Smooth muscle cell (in vitro differentiated cells): ENCODE measurements at regions not wholly inside any gene's neighbourhood (a gene's known extent, or its start where the extent isn't known, plus 50 kb on each side); places are given as distances from the start of the nearest gene placed in this dataset.
A peak's percentile ranks its signal among the peaks of the same experiment; 100 is the strongest.

Experiments
- DNase-seq: peaks from one replicate; lab custom pipeline; 2025; ENCODE audit not compliant: unreplicated experiment; lab: John Stamatoyannopoulos, UW
- H2AFZ ChIP-seq: fragments of 200-600 bp; sonication (generic); 2 replicates; pipeline ENCODE4 v1.6.0; 2016; ENCODE audit warnings: antibody characterized with exemption, low read depth, mild to moderate bottlenecking
- H3F3A ChIP-seq: fragments of 200-600 bp; sonication (generic); 2 replicates; pipeline ENCODE4 v1.6.0; 2017; ENCODE audit warnings: antibody characterized with exemption, low read depth
- H3K27ac ChIP-seq: fragments of 200-600 bp; sonication (generic); 2 replicates; pipeline ENCODE4 v1.5.1; 2016; ENCODE audit warnings: low read depth, mild to moderate bottlenecking
- H3K27me3 ChIP-seq: fragments of 200-600 bp; sonication (generic); 2 replicates; pipeline ENCODE4 v1.6.1; 2016; ENCODE audit warnings: low read depth, mild to moderate bottlenecking
- H3K36me3 ChIP-seq: fragments of 200-600 bp; sonication (generic); 2 replicates; pipeline ENCODE4 v1.5.1; 2016; ENCODE audit warnings: low read depth
- H3K4me1 ChIP-seq: fragments of 200-600 bp; sonication (generic); 2 replicates; pipeline ENCODE4 v1.5.1; 2016; ENCODE audit warnings: low read depth
- H3K4me2 ChIP-seq: fragments of 200-600 bp; sonication (generic); 2 replicates; pipeline ENCODE4 v1.6.0; 2016; ENCODE audit warnings: mild to moderate bottlenecking
- H3K4me3 ChIP-seq: fragments of 200-600 bp; sonication (generic); 2 replicates; pipeline ENCODE4 v1.5.1; 2016; ENCODE audit warnings: mild to moderate bottlenecking
- H3K79me2 ChIP-seq: fragments of 200-600 bp; sonication (generic); 2 replicates; pipeline ENCODE4 v1.6.0; 2016; ENCODE audit warnings: low read depth, mild to moderate bottlenecking
- H3K9ac ChIP-seq: fragments of 200-600 bp; sonication (generic); 2 replicates; pipeline ENCODE4 v1.6.0; 2016; ENCODE audit warnings: low read depth
- H3K9me3 ChIP-seq: fragments of 200-600 bp; sonication (generic); replicated peaks from 2 replicates; pipeline ENCODE4 v1.5.1; 2016; ENCODE audit warnings: low read depth
- H4K20me1 ChIP-seq: fragments of 200-600 bp; sonication (generic); 2 replicates; pipeline ENCODE4 v1.6.0; 2016; ENCODE audit warnings: low read depth
- WGBS: methylation state at CpG from one replicate; pipeline ENCODE4 v1.1.7; 2016; ENCODE audit warnings: low lambda C conversion rate; 5-methylcytosine and 5-hydroxymethylcytosine counted together
- TF ChIP-seq, protein P1 (sequence below): fragments of 200-600 bp; sonication (generic); IDR thresholded peaks from 2 replicates; pipeline ENCODE4 v1.5.1; 2017; ENCODE audit warnings: borderline replicate concordance, mild to moderate bottlenecking, antibody characterized with exemption; ENCODE audit not compliant: insufficient read depth, poor library complexity, severe bottlenecking

DNA sequence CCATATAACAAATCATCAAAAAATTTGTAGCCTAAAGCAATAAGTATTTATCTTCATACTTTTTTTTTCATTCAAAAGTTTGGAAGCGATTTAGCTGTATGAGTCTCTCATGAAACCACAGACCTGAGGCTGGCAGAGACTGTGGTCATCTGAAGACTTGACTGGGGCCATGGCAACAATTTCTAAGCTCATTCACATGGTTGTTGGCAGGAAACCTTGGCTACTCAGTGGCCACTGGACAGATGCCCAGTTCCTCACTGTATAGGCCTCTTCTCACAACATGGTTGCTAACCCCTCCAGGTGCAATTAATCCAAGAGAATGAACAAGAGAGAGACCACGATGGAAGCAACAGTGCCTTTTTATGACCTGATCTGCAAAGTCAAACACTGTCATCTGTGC lies 235.9 kb downstream of the BTBD3 start:
- no peak overlapping the region for H3K27ac ChIP-seq
- WGBS = 91% methylated on average over 2 of the region's 2 CpGs
- H3K4me2 ChIP-seq = peak overlapping the region; percentile 34

DNA sequence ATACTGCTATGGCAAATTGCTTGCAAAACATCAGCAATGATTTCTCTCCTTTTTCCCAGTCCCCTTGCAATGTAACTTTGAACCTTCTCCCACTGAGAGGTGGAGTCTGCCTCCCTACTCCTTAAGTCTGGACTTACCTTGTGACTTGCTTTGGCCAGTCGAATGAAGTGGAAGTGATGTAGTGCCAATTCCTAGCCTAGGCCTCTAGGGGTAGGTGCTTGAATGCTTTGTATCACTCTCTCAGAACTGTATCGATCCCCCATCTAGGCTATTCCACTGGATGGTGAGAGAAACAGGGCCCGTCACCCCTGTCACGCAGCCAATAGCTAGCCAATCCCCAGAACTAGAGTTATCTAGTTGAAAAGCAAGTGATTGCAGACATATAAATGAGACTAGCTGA lies 238.6 kb downstream of the BTBD3 start:
- DNase-seq = no peak
- H3K4me1 ChIP-seq = no peaks in the 10 kb centered on the region
- TF ChIP-seq, protein P1, sequence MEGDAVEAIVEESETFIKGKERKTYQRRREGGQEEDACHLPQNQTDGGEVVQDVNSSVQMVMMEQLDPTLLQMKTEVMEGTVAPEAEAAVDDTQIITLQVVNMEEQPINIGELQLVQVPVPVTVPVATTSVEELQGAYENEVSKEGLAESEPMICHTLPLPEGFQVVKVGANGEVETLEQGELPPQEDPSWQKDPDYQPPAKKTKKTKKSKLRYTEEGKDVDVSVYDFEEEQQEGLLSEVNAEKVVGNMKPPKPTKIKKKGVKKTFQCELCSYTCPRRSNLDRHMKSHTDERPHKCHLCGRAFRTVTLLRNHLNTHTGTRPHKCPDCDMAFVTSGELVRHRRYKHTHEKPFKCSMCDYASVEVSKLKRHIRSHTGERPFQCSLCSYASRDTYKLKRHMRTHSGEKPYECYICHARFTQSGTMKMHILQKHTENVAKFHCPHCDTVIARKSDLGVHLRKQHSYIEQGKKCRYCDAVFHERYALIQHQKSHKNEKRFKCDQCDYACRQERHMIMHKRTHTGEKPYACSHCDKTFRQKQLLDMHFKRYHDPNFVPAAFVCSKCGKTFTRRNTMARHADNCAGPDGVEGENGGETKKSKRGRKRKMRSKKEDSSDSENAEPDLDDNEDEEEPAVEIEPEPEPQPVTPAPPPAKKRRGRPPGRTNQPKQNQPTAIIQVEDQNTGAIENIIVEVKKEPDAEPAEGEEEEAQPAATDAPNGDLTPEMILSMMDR = no peak
- no peaks in the 10 kb centered on the region for H3K27me3 ChIP-seq
- no peaks in the 10 kb centered on the region for H3K79me2 ChIP-seq
- no peak overlapping the region for H3K4me2 ChIP-seq
- H2AFZ ChIP-seq = no peak overlapping the region
- H3F3A ChIP-seq = no peaks in the 10 kb centered on the region
- H3K4me3 ChIP-seq = no peak overlapping the region
- H3K9ac ChIP-seq = no peak overlapping the region
- no peaks in the 10 kb centered on the region for H3K9me3 ChIP-seq
- 94% methylated on average over 4 of the region's 4 CpGs for WGBS
- H3K27ac ChIP-seq = no peak overlapping the region
- no peaks in the 10 kb centered on the region for H4K20me1 ChIP-seq
- no peaks in the 10 kb centered on the region for H3K36me3 ChIP-seq

More for the DNA sequence above, 235.9 kb downstream of the BTBD3 start:
- no peaks in the 10 kb centered on the region for H3F3A ChIP-seq
- H3K27me3 ChIP-seq = no peaks in the 10 kb centered on the region
- no peak overlapping the region for H3K4me3 ChIP-seq
- H3K4me1 ChIP-seq = no peaks in the 10 kb centered on the region
- no peaks in the 10 kb centered on the region for H3K9me3 ChIP-seq
- no peaks in the 10 kb centered on the region for H3K79me2 ChIP-seq
- TF ChIP-seq, protein P1 = no peak
- no peak overlapping the region for H2AFZ ChIP-seq
- H3K36me3 ChIP-seq = no peaks in the 10 kb centered on the region
- DNase-seq = no peak
- H4K20me1 ChIP-seq = no peaks in the 10 kb centered on the region
- H3K9ac ChIP-seq = no peak overlapping the region

DNA sequence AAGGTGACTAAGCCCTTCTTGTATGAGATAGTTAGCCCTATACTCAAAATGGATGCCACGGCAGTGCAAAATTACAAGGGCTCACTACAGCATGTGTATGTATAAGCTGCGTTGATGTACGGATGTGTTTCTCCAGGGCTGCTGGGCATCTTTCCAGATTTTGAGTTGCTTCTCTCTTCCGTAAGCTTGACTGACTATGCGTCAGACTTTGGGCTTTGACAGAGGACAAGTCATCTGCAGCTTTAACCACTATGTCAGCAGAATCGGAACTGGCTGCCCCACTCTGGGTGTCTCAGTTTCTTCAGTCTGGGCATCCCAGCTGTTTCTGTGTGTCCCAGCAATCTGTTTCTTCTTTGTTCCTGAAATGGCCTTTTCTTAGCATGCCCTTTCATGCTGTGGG lies 241.6 kb downstream of the BTBD3 start:
- Histone ChIP-seq H3K4me3 (no peak overlapping the region), H2AFZ (no peak overlapping the region), H3K27me3 (no peaks in the 10 kb centered on the region), H3K79me2 (no peaks in the 10 kb centered on the region), H3K9me3 (no peaks in the 10 kb centered on the region), H3K4me1 (no peaks in the 10 kb centered on the region), H3K27ac (no peak overlapping the region), H4K20me1 (no peaks in the 10 kb centered on the region), H3K4me2 (no peak overlapping the region), H3K36me3 (no peaks in the 10 kb centered on the region), H3F3A (no peaks in the 10 kb centered on the region), H3K9ac (no peak overlapping the region)
- TF ChIP-seq, protein P1 = no peak
- DNase-seq = no peak
- WGBS = 95% methylated on average over 6 of the region's 6 CpGs

DNA sequence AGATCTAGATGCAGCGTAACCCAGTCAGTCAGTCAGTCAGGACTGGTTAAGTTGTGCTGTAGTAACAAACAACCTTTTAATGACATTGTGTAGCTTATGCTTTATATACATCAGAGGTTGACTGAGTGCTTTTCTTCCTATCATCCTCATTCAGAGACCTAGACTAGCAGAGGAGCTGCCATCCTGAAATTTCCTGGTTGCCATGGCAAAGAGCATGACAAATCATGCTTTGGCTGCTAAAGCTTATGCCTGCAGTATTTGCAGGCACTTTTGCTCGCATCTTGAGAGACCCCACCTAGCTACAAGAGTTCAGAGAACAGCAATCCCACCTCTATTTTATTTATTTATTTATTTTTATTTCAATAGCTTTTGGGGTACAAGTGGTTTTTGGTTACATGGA lies 244.0 kb downstream of the BTBD3 start:
- no peak overlapping the region for H3K27ac ChIP-seq
- 92% methylated on average over 2 of the region's 2 CpGs for WGBS
- no peaks in the 10 kb centered on the region for H3K27me3 ChIP-seq
- no peak for DNase-seq
- H4K20me1 ChIP-seq = no peaks in the 10 kb centered on the region
- no peak overlapping the region for H3K4me2 ChIP-seq
- H3K36me3 ChIP-seq = no peaks in the 10 kb centered on the region
- H3K4me3 ChIP-seq = no peak overlapping the region
- H3K79me2 ChIP-seq = no peaks in the 10 kb centered on the region
- H3K4me1 ChIP-seq = peaks cover 7% of the 10 kb centered on the region
- peaks cover 17% of the 10 kb centered on the region for H3F3A ChIP-seq
- no peaks in the 10 kb centered on the region for H3K9me3 ChIP-seq
- H2AFZ ChIP-seq = no peak overlapping the region
- TF ChIP-seq, protein P1 = no peak
- no peak overlapping the region for H3K9ac ChIP-seq
